ENCODE measurements at regions not wholly inside any gene's neighbourhood (a gene's known extent, or its start where the extent isn't known, plus 50 kb on each side); places are given as distances from the start of the nearest gene placed in this dataset.

- Mint-ChIP-seq H3K4me3 (no peak overlapping the region), H3K27ac (no peak overlapping the region), H3K36me3 (no peaks in the 10 kb centered on the region), H3K4me1 (no peaks in the 10 kb centered on the region), H3K27me3 (no peaks in the 10 kb centered on the region), H3K9me3 (peaks cover 8 to 19% (median 12%) of the 10 kb centered on the region in 3 donors)
- ATAC-seq (replicated peaks in 1 of 4), result no peak
- DNase-seq, result no peak
- Histone ChIP-seq H3K27me3 (replicated peaks in 1 of 2; ENCODE audit: control insufficient read depth in 2 of 2, extremely low read depth in 1 of 2, insufficient read depth in 2 of 2, low read length in 1 of 2) (no peaks in the 10 kb centered on the region), H3K36me3 (ENCODE audit: control insufficient read depth in 2 of 2, extremely low read depth in 1 of 2, insufficient read depth in 1 of 2, low read length in 1 of 2) (no peaks in the 10 kb centered on the region), H3K9me3 (no peaks in the 10 kb centered on the region), H3K27ac (ENCODE audit: low read length) (no peak overlapping the region), H3K4me1 (ENCODE audit: control insufficient read depth in 1 of 2, extremely low read depth in 1 of 2, insufficient read depth in 2 of 2, low read length in 2 of 2) (no peaks in the 10 kb centered on the region), H3K4me3 (ENCODE audit: control insufficient read depth in 1 of 2, extremely low read depth in 1 of 2, low read length in 1 of 2) (no peak overlapping the region)
- CTCF ChIA-PET, result no interaction called here
- POLR2A ChIA-PET, result no interaction called here
Measured at GRCh38 chr4:43238585-43238984, 346.1 kb downstream of the GRXCR1 start.

- POLR2A ChIA-PET, result no interaction called here
- Histone ChIP-seq H3K27ac (ENCODE audit: low read length) (no peak overlapping the region), H3K4me1 (ENCODE audit: control insufficient read depth in 1 of 2, extremely low read depth in 1 of 2, insufficient read depth in 2 of 2, low read length in 2 of 2) (no peaks in the 10 kb centered on the region), H3K36me3 (ENCODE audit: control insufficient read depth in 2 of 2, extremely low read depth in 1 of 2, insufficient read depth in 1 of 2, low read length in 1 of 2) (no peaks in the 10 kb centered on the region), H3K4me3 (ENCODE audit: control insufficient read depth in 1 of 2, extremely low read depth in 1 of 2, low read length in 1 of 2) (no peak overlapping the region), H3K9me3 (no peaks in the 10 kb centered on the region), H3K27me3 (replicated peaks in 1 of 2; ENCODE audit: control insufficient read depth in 2 of 2, extremely low read depth in 1 of 2, insufficient read depth in 2 of 2, low read length in 1 of 2) (no peaks in the 10 kb centered on the region)
- CTCF ChIA-PET, result no interaction called here
- Mint-ChIP-seq H3K9me3 (peaks cover 4 to 23% (median 18%) of the 10 kb centered on the region in 3 donors), H3K4me3 (no peak overlapping the region), H3K36me3 (no peaks in the 10 kb centered on the region), H3K27me3 (no peaks in the 10 kb centered on the region), H3K4me1 (no peaks in the 10 kb centered on the region), H3K27ac (no peak overlapping the region)
- DNase-seq, result no peak
- no peak for ATAC-seq (replicated peaks in 1 of 4)
Measured at GRCh38 chr4:43241104-43241503, 348.6 kb downstream of the GRXCR1 start.

- no peaks in the 10 kb centered on the region for H3K9me3 ChIP-seq
- no CpG with 5 or more reads among the region's 2 CpGs for WGBS (ENCODE audit: insufficient coverage)
- Mint-ChIP-seq H3K4me3 (no peak overlapping the region), H3K27ac (no peak overlapping the region), H3K27me3 (no peaks in the 10 kb centered on the region), H3K9me3 (peaks cover 13 to 32% (median 26%) of the 10 kb centered on the region in 3 donors), H3K36me3 (no peaks in the 10 kb centered on the region), H3K4me1 (no peaks in the 10 kb centered on the region)
- H3K27ac ChIP-seq (ENCODE audit: low read length), result no peak overlapping the region
- no peak for ATAC-seq (replicated peaks in 1 of 4)
- H3K4me1 ChIP-seq (ENCODE audit: control insufficient read depth in 1 of 2, extremely low read depth in 1 of 2, insufficient read depth in 2 of 2, low read length in 2 of 2), result no peaks in the 10 kb centered on the region
- no peak for DNase-seq
- ChIA-PET POLR2A (no interaction called here), CTCF (no interaction called here)
- H3K36me3 ChIP-seq (ENCODE audit: control insufficient read depth in 2 of 2, extremely low read depth in 1 of 2, insufficient read depth in 1 of 2, low read length in 1 of 2), result no peaks in the 10 kb centered on the region
- H3K4me3 ChIP-seq (ENCODE audit: control insufficient read depth in 1 of 2, extremely low read depth in 1 of 2, low read length in 1 of 2), result no peak overlapping the region
- H3K27me3 ChIP-seq (replicated peaks in 1 of 2; ENCODE audit: control insufficient read depth in 2 of 2, extremely low read depth in 1 of 2, insufficient read depth in 2 of 2, low read length in 1 of 2), result no peaks in the 10 kb centered on the region
Measured at GRCh38 chr4:43242606-43243005, 350.1 kb downstream of the GRXCR1 start.

GRCh38 chr4:43243433-43244116 lies 351.1 kb downstream of the GRXCR1 start:
- H3K9me3 Mint-ChIP-seq, result peaks cover 13 to 30% (median 26%) of the 10 kb centered on the region in 3 donors
- CTCF ChIA-PET, result no interaction called here
- DNase-seq, result no peak
- Histone ChIP-seq H3K9me3 (no peaks in the 10 kb centered on the region), H3K27ac (ENCODE audit: low read length) (no peak overlapping the region), H3K36me3 (ENCODE audit: control insufficient read depth in 2 of 2, extremely low read depth in 1 of 2, insufficient read depth in 1 of 2, low read length in 1 of 2) (no peaks in the 10 kb centered on the region), H3K27me3 (replicated peaks in 1 of 2; ENCODE audit: control insufficient read depth in 2 of 2, extremely low read depth in 1 of 2, insufficient read depth in 2 of 2, low read length in 1 of 2) (no peaks in the 10 kb centered on the region), H3K4me3 (ENCODE audit: control insufficient read depth in 1 of 2, extremely low read depth in 1 of 2, low read length in 1 of 2) (no peak overlapping the region), H3K4me1 (ENCODE audit: control insufficient read depth in 1 of 2, extremely low read depth in 1 of 2, insufficient read depth in 2 of 2, low read length in 2 of 2) (no peaks in the 10 kb centered on the region)
- no peak overlapping the region for H3K4me3 Mint-ChIP-seq
- no peaks in the 10 kb centered on the region for H3K36me3 Mint-ChIP-seq
- ATAC-seq (replicated peaks in 1 of 4), result no peak
- WGBS (ENCODE audit: insufficient coverage), result 83% methylated on average over 1 of the region's 4 CpGs
- H3K27ac Mint-ChIP-seq, result no peak overlapping the region
- H3K4me1 Mint-ChIP-seq, result no peaks in the 10 kb centered on the region
- POLR2A ChIA-PET, result no interaction called here
- H3K27me3 Mint-ChIP-seq, result no peaks in the 10 kb centered on the region

GRCh38 chr4:43244688-43245382 lies 352.3 kb downstream of the GRXCR1 start:
- POLR2A ChIA-PET, result no interaction called here
- CTCF ChIA-PET, result no interaction called here
- H3K4me3 Mint-ChIP-seq, result no peak overlapping the region
- ATAC-seq (replicated peaks in 1 of 4), result no peak
- H3K27ac Mint-ChIP-seq, result no peak overlapping the region
- H3K27me3 ChIP-seq (replicated peaks in 1 of 2; ENCODE audit: control insufficient read depth in 2 of 2, extremely low read depth in 1 of 2, insufficient read depth in 2 of 2, low read length in 1 of 2), result no peaks in the 10 kb centered on the region
- no peaks in the 10 kb centered on the region for H3K9me3 ChIP-seq
- H3K4me1 Mint-ChIP-seq, result no peaks in the 10 kb centered on the region
- no CpG with 5 or more reads among the region's 1 CpG for WGBS (ENCODE audit: insufficient coverage)
- no peaks in the 10 kb centered on the region for H3K27me3 Mint-ChIP-seq
- no peaks in the 10 kb centered on the region for H3K36me3 ChIP-seq (ENCODE audit: control insufficient read depth in 2 of 2, extremely low read depth in 1 of 2, insufficient read depth in 1 of 2, low read length in 1 of 2)
- peaks cover 14 to 32% (median 28%) of the 10 kb centered on the region in 3 donors for H3K9me3 Mint-ChIP-seq
- H3K27ac ChIP-seq (ENCODE audit: low read length), result no peak overlapping the region
- H3K4me3 ChIP-seq (ENCODE audit: control insufficient read depth in 1 of 2, extremely low read depth in 1 of 2, low read length in 1 of 2), result no peak overlapping the region
- H3K4me1 ChIP-seq (ENCODE audit: control insufficient read depth in 1 of 2, extremely low read depth in 1 of 2, insufficient read depth in 2 of 2, low read length in 2 of 2), result no peaks in the 10 kb centered on the region
- H3K36me3 Mint-ChIP-seq, result no peaks in the 10 kb centered on the region
- DNase-seq, result no peak

GRCh38 chr4:43251841-43252240 lies 359.3 kb downstream of the GRXCR1 start:
- Histone ChIP-seq H3K36me3 (ENCODE audit: control insufficient read depth in 2 of 2, extremely low read depth in 1 of 2, insufficient read depth in 1 of 2, low read length in 1 of 2) (no peaks in the 10 kb centered on the region), H3K4me3 (ENCODE audit: control insufficient read depth in 1 of 2, extremely low read depth in 1 of 2, low read length in 1 of 2) (no peak overlapping the region), H3K27ac (ENCODE audit: low read length) (no peak overlapping the region), H3K9me3 (no peaks in the 10 kb centered on the region), H3K27me3 (replicated peaks in 1 of 2; ENCODE audit: control insufficient read depth in 2 of 2, extremely low read depth in 1 of 2, insufficient read depth in 2 of 2, low read length in 1 of 2) (no peaks in the 10 kb centered on the region), H3K4me1 (ENCODE audit: control insufficient read depth in 1 of 2, extremely low read depth in 1 of 2, insufficient read depth in 2 of 2, low read length in 2 of 2) (no peaks in the 10 kb centered on the region)
- Mint-ChIP-seq H3K36me3 (no peaks in the 10 kb centered on the region), H3K4me3 (no peak overlapping the region), H3K27me3 (no peaks in the 10 kb centered on the region), H3K4me1 (no peaks in the 10 kb centered on the region), H3K9me3 (peaks cover 7 to 26% (median 23%) of the 10 kb centered on the region in 3 donors), H3K27ac (no peak overlapping the region)
- ChIA-PET CTCF (no interaction called here), POLR2A (no interaction called here)
- DNase-seq (no peak), ATAC-seq (replicated peaks in 1 of 4) (no peak)
- WGBS (ENCODE audit: insufficient coverage), result no CpG with 5 or more reads among the region's 2 CpGs

GRCh38 chr4:43253541-43253940 lies 361.0 kb downstream of the GRXCR1 start:
- Histone ChIP-seq H3K27ac (ENCODE audit: low read length) (no peak overlapping the region), H3K4me3 (ENCODE audit: control insufficient read depth in 1 of 2, extremely low read depth in 1 of 2, low read length in 1 of 2) (no peak overlapping the region), H3K4me1 (ENCODE audit: control insufficient read depth in 1 of 2, extremely low read depth in 1 of 2, insufficient read depth in 2 of 2, low read length in 2 of 2) (no peaks in the 10 kb centered on the region), H3K9me3 (no peaks in the 10 kb centered on the region), H3K27me3 (replicated peaks in 1 of 2; ENCODE audit: control insufficient read depth in 2 of 2, extremely low read depth in 1 of 2, insufficient read depth in 2 of 2, low read length in 1 of 2) (no peaks in the 10 kb centered on the region), H3K36me3 (ENCODE audit: control insufficient read depth in 2 of 2, extremely low read depth in 1 of 2, insufficient read depth in 1 of 2, low read length in 1 of 2) (no peaks in the 10 kb centered on the region)
- H3K27ac Mint-ChIP-seq, result no peak overlapping the region
- ChIA-PET CTCF (no interaction called here), POLR2A (no interaction called here)
- H3K4me3 Mint-ChIP-seq, result no peak overlapping the region
- ATAC-seq (replicated peaks in 1 of 4), result no peak
- peaks cover 6 to 27% (median 23%) of the 10 kb centered on the region in 3 donors for H3K9me3 Mint-ChIP-seq
- no peak for DNase-seq
- H3K27me3 Mint-ChIP-seq, result no peaks in the 10 kb centered on the region
- H3K4me1 Mint-ChIP-seq, result no peaks in the 10 kb centered on the region
- H3K36me3 Mint-ChIP-seq, result no peaks in the 10 kb centered on the region

All from T-cell (primary cell).